Upper lobe of right lung (tissue), 1 donor: ENCODE measurements at regions not wholly inside any gene's neighbourhood (a gene's known extent, or its start where the extent isn't known, plus 50 kb on each side); places are given as distances from the start of the nearest gene placed in this dataset.

ENCODE experiments used
- ATAC-seq: fragments of 200-7000 bp; cut with Tn5 transposase; one replicate; pipeline ENCODE4 v1.9.1; 2020; ENCODE audit warnings: mild to moderate bottlenecking, moderate library complexity
- DNase-seq: peaks from one replicate; pipeline ENCODE4 v3.0.0-alpha.2; 2020
- H3K27ac ChIP-seq: fragments of 200-600 bp; one replicate; pipeline ENCODE4 v1.8.0; 2022
- H3K27me3 ChIP-seq: fragments of 200-600 bp; one replicate; pipeline ENCODE4 v1.8.0; 2022; ENCODE audit warnings: mild to moderate bottlenecking
- H3K36me3 ChIP-seq: fragments of 200-600 bp; one replicate; pipeline ENCODE4 v1.8.0; 2022
- H3K4me1 ChIP-seq: fragments of 200-600 bp; one replicate; pipeline ENCODE4 v1.8.0; 2022
- H3K4me3 ChIP-seq: fragments of 200-600 bp; one replicate; pipeline ENCODE4 v1.8.0; 2022; ENCODE audit warnings: mild to moderate bottlenecking
- H3K9me3 ChIP-seq: fragments of 200-600 bp; one replicate; pipeline ENCODE4 v1.8.0; 2022
- CTCF ChIP-seq: fragments of 200-600 bp; IDR thresholded peaks from one replicate; pipeline ENCODE4 v1.8.0; 2022; ENCODE audit warnings: antibody characterized with exemption
- intact Hi-C: fragments of 100-400 bp; cut with DNase I; formaldehyde crosslinking; loops from one replicate; pipeline ENCODE4 v1.11.0; 2022
- donor health status: DM: no; HTN: yes; CAD: no; lungs with severe emphysema.

DNA sequence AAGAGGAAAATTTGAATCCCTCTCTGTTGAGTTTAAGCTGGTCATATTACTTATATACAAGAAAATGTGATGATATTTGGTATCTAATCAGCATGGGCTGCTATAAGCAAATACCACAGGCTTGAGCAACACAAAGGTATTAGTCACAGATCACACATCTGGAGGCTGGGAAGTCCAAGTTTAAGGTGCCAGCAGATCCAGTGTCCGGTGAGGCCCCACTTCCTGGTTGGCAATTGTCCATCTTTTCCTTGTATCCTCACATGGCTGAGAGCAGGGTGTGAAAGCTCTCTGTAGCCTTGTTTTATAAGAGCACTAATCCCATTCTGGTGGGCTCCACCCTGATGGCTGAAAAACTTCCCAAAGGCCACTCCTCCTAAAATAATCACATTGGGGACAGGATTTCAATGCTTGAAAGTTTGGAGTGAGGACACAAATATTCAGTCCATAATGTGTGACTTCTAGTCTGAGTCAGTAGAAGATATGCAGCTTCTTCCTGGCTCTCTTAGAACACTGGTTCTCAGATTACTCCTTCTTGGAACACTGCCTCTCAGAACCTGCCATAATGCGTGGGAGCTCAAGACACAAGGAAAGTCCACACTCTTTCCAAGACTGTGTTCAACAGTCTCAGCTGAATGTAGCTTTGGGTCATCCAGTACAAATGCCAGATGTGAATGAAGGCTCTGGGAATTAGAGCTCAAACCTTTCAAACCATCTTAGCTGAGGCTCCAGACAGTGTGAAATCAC lies 124.1 kb downstream of the PRDM9 start:
- no peak for TF ChIP-seq CTCF
- ATAC-seq, result no peak

GRCh38 chr5:23635938-23636337 lies 128.5 kb downstream of the PRDM9 start:
- Histone ChIP-seq H3K4me1 (no peaks in the 10 kb centered on the region), H3K9me3 (no peaks in the 10 kb centered on the region), H3K27me3 (no peaks in the 10 kb centered on the region), H3K4me3 (no peak overlapping the region), H3K27ac (no peak overlapping the region), H3K36me3 (no peaks in the 10 kb centered on the region)
- ATAC-seq, result no peak
- no peak for DNase-seq
- intact Hi-C loops, result no loop called here
- no peak for TF ChIP-seq CTCF

More for the DNA sequence above, 124.1 kb downstream of the PRDM9 start:
- Histone ChIP-seq H3K4me3 (no peak overlapping the region), H3K4me1 (no peaks in the 10 kb centered on the region), H3K9me3 (no peaks in the 10 kb centered on the region), H3K36me3 (no peaks in the 10 kb centered on the region), H3K27me3 (no peaks in the 10 kb centered on the region), H3K27ac (no peak overlapping the region)
- intact Hi-C loops, result no loop called here
- DNase-seq, result no peak

DNA sequence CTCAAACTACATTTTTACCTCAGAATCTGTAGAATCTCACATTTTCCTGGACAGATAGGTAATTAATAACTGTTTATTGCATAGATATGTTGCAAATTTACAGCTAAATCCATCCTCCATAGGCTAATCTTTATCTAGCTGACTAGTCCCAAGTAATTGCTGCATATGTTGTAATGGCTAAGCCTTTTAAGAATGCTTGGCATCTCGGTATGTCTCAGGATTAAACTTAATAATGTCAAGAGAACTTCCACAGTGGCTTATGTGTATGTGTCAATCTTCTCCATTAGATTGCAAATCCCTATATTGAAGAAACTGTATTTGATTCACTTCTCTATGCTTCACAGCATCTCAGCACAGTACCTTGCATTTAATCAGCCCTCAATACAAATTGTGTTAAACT lies 131.9 kb downstream of the PRDM9 start:
- Histone ChIP-seq H3K4me3 (no peak overlapping the region), H3K9me3 (no peaks in the 10 kb centered on the region), H3K27ac (no peak overlapping the region), H3K36me3 (no peaks in the 10 kb centered on the region), H3K27me3 (no peaks in the 10 kb centered on the region), H3K4me1 (no peaks in the 10 kb centered on the region)
- intact Hi-C loops, result no loop called here
- no peak for TF ChIP-seq CTCF
- ATAC-seq (no peak), DNase-seq (no peak)

DNA sequence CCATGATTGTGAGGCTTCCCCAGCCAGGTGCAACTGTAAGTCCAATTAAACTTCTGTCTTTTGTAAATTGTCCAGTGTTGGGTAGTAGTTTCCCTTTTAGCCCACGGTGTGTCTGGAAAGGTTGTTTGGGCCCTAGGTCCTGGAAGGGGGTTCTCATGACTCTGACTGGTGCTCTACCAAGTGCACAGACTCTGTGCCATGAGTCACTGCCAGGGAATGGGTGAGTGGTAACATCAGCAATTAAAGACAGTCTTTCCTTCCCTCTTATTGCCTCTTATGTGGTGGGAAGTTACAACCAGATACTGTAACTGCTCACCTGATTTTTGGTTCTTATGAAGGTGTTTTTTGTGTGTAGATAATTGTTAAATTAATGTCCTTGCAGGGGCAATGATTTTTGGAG lies 141.2 kb downstream of the PRDM9 start:
- DNase-seq, result no peak
- Histone ChIP-seq H3K36me3 (no peaks in the 10 kb centered on the region), H3K4me1 (no peaks in the 10 kb centered on the region), H3K9me3 (no peaks in the 10 kb centered on the region), H3K27ac (no peak overlapping the region), H3K27me3 (no peaks in the 10 kb centered on the region), H3K4me3 (no peak overlapping the region)
- no peak for ATAC-seq
- TF ChIP-seq CTCF, result no peak
- intact Hi-C loops, result no loop called here

- no peak for ATAC-seq
- Histone ChIP-seq H3K27me3 (no peaks in the 10 kb centered on the region), H3K4me1 (no peaks in the 10 kb centered on the region), H3K9me3 (no peaks in the 10 kb centered on the region), H3K36me3 (no peaks in the 10 kb centered on the region), H3K4me3 (no peak overlapping the region), H3K27ac (no peak overlapping the region)
- TF ChIP-seq CTCF, result no peak
- intact Hi-C loops, result no loop called here
- DNase-seq, result no peak
Observed at GRCh38 chr5:23649594-23649993, 142.2 kb downstream of the PRDM9 start.

DNA sequence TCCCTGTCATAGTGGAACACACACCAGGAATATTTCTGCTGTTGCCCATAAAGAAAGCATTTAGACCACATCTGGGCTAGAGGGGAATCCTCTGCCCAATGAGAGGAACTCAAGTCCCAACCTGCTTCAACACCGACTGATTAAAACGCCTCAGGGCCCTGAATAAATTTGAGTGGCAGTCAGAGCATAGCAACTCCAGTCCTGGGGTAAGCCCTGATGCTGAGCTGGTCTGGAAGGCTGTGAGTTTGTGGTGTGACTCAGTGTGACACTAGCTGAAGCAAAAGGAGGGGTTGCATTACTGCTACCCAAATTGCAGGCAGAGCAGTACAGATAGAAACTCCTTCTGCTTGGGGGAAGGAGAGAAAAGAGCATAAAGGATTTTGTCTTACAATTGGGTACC lies 148.3 kb downstream of the PRDM9 start:
- Histone ChIP-seq H3K27me3 (no peaks in the 10 kb centered on the region), H3K4me1 (no peaks in the 10 kb centered on the region), H3K9me3 (no peaks in the 10 kb centered on the region), H3K4me3 (no peak overlapping the region), H3K36me3 (no peaks in the 10 kb centered on the region), H3K27ac (no peak overlapping the region)
- intact Hi-C loops, result no loop called here
- no peak for TF ChIP-seq CTCF
- ATAC-seq, result no peak
- DNase-seq, result no peak
